Glomerular visceral epithelial cell (primary cell): ENCODE measurements at regions not wholly inside any gene's neighbourhood (a gene's known extent, or its start where the extent isn't known, plus 50 kb on each side); places are given as distances from the start of the nearest gene placed in this dataset.

Experiments
- DNase-seq: peaks from one replicate; pipeline ENCODE4 v3.0.0-alpha.2; 2016; ENCODE audit errors: extremely low spot score

GRCh38 chr10:124346831-124347230 is 71.9 kb downstream of the OAT start:
- DNase-seq = no peak

GRCh38 chr10:124345521-124345920 is 73.2 kb downstream of the OAT start:
- DNase-seq = no peak

GRCh38 chr10:124344931-124345330 is 73.8 kb downstream of the OAT start:
- no peak for DNase-seq

GRCh38 chr10:124344266-124344590 is 74.5 kb downstream of the OAT start:
- DNase-seq = no peak

GRCh38 chr10:124343351-124344265 is 75.1 kb downstream of the OAT start:
- DNase-seq = no peak

- no peak for DNase-seq
Measured at GRCh38 chr10:124342821-124343170, 75.9 kb downstream of the OAT start.

- no peak for DNase-seq
Measured at GRCh38 chr10:124342136-124342820, 76.4 kb downstream of the OAT start.

- DNase-seq = no peak
Measured at GRCh38 chr10:124341768-124342135, 77.0 kb downstream of the OAT start.

GRCh38 chr10:124340033-124340760 is 78.5 kb downstream of the OAT start:
- DNase-seq = no peak

- DNase-seq = no peak
Measured at GRCh38 chr10:124339119-124340032, 79.3 kb downstream of the OAT start.

GRCh38 chr10:124338276-124338925 is 80.3 kb downstream of the OAT start:
- DNase-seq = no peak

- no peak for DNase-seq
Measured at GRCh38 chr10:124336186-124336585, 82.5 kb downstream of the OAT start.

GRCh38 chr10:124333931-124334330 is 84.8 kb downstream of the OAT start:
- no peak for DNase-seq

- no peak for DNase-seq
Measured at GRCh38 chr10:124332426-124332825, 86.3 kb downstream of the OAT start.

GRCh38 chr10:124329941-124330340 is 88.8 kb downstream of the OAT start:
- DNase-seq = no peak

- DNase-seq = no peak
Measured at GRCh38 chr10:124329362-124329761, 89.4 kb downstream of the OAT start.

- no peak for DNase-seq
Measured at GRCh38 chr10:124328477-124329220, 90.1 kb downstream of the OAT start.

- no peak for DNase-seq
Measured at GRCh38 chr10:124325998-124326636, 92.6 kb downstream of the OAT start.

- no peak for DNase-seq
Measured at GRCh38 chr10:124325633-124325914, 93.1 kb downstream of the OAT start.
